DND-41 (cell line): ENCODE measurements at regions not wholly inside any gene's neighbourhood (a gene's known extent, or its start where the extent isn't known, plus 50 kb on each side); places are given as distances from the start of the nearest gene placed in this dataset.

ENCODE experiments used
- EZH2 ChIP-seq: IDR thresholded peaks from 3 replicates; pipeline ENCODE4 v1.6.1; 2012; ENCODE audit warnings: borderline replicate concordance, low read depth, mild to moderate bottlenecking, moderate library complexity, low read length, inconsistent platforms; ENCODE audit not compliant: severe bottlenecking
- TF ChIP-seq, protein P1 (sequence below): IDR thresholded peaks from 2 replicates; pipeline ENCODE4 v1.5.1; 2012; ENCODE audit warnings: borderline replicate concordance, low read length, moderate library complexity, mild to moderate bottlenecking; ENCODE audit not compliant: poor library complexity, severe bottlenecking; ENCODE audit errors: extremely low read depth

DNA sequence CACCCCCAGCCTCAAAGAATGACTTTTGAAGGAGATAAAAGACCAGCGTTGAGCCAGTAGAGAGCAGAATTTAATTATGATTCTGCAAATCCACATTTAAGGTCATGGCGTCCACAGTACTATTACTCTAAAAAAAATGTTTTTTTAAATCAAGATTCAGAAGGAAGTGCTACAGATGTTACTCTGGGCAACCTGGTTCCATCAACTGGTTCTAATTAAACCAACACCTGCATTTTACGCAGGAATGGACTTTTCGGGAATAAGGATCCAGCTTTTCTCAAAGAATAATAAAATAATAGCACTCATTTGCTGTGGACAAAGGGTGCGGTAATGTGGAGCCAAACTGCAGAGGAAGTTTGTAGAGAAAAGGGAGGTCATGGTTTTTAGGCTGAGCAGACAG, 62.9 kb upstream of the IPO5 start:
- TF ChIP-seq, protein P1, sequence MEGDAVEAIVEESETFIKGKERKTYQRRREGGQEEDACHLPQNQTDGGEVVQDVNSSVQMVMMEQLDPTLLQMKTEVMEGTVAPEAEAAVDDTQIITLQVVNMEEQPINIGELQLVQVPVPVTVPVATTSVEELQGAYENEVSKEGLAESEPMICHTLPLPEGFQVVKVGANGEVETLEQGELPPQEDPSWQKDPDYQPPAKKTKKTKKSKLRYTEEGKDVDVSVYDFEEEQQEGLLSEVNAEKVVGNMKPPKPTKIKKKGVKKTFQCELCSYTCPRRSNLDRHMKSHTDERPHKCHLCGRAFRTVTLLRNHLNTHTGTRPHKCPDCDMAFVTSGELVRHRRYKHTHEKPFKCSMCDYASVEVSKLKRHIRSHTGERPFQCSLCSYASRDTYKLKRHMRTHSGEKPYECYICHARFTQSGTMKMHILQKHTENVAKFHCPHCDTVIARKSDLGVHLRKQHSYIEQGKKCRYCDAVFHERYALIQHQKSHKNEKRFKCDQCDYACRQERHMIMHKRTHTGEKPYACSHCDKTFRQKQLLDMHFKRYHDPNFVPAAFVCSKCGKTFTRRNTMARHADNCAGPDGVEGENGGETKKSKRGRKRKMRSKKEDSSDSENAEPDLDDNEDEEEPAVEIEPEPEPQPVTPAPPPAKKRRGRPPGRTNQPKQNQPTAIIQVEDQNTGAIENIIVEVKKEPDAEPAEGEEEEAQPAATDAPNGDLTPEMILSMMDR: no peak
- TF ChIP-seq EZH2: no peak
